ENCODE measurements at regions not wholly inside any gene's neighbourhood (a gene's known extent, or its start where the extent isn't known, plus 50 kb on each side); places are given as distances from the start of the nearest gene placed in this dataset.

DNA sequence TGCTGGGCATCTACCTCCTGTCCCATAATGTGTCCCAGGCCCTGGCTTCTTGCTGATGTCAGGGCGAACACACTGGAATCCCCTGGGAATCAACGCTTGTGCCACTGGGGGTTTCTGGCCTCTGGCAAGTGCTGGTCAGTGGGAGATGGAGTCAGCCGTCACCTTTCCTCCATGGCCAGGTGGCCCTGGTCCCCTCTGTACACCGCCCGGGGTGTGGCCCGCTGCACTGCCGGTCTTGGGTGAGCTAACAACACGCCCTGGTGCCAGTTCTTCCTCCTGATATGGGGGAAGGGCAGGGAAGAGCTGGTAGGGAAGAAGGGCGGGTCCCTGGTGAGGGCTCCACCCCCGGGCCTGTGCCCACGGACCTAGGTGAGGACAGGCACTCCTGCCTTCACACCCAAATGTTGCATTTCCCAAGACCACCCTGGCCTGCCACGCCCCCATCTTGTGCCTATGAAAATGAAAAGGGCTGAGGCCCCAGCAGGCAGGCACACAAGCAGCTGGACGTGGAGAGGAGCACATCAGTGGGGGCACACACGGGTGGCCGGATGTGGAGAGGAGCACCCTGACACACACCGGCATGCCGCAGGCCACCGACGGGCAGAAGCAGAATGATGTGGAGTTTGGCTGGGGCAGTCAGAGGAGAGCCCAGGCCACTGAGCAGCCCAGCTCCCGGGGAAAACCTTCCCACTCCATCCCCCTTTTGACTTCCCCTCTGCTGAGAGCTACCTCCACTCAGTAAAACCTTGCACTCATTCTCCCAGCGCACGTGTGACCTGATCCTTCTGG is 140.5 kb downstream of the ASB1 start:
- TF ChIP-seq, protein P1, sequence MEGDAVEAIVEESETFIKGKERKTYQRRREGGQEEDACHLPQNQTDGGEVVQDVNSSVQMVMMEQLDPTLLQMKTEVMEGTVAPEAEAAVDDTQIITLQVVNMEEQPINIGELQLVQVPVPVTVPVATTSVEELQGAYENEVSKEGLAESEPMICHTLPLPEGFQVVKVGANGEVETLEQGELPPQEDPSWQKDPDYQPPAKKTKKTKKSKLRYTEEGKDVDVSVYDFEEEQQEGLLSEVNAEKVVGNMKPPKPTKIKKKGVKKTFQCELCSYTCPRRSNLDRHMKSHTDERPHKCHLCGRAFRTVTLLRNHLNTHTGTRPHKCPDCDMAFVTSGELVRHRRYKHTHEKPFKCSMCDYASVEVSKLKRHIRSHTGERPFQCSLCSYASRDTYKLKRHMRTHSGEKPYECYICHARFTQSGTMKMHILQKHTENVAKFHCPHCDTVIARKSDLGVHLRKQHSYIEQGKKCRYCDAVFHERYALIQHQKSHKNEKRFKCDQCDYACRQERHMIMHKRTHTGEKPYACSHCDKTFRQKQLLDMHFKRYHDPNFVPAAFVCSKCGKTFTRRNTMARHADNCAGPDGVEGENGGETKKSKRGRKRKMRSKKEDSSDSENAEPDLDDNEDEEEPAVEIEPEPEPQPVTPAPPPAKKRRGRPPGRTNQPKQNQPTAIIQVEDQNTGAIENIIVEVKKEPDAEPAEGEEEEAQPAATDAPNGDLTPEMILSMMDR (conservative IDR thresholded peaks at IDR 0.05; ENCODE audit: low read depth, low read length) = no peak
- DNase-seq (ENCODE audit: low read depth) = no peak
- H3K4me3 ChIP-seq (ENCODE audit: low read depth, low read length) = no peak overlapping the region

DNA sequence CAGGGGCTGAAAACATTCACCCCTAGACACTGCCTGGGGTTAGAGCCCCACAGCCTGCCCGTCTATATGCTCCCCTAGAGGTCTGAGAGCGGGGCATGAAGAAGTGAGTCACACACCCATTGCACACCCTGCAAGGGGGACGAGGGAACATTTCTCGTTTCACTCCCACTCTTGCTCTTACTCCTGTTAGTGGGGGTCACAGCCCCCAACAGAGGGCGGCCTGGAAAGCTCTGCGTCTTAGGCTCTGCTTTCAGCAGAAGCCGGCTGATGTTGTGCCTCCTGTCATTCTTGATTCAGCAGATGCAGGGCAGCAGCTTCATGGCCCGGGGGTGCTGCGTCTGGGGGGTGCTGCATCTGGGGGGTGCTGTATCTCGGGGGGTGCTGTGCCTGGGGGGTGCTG is 141.3 kb downstream of the ASB1 start:
- H3K4me3 ChIP-seq (ENCODE audit: low read depth, low read length) = no peak overlapping the region
- no peak for DNase-seq (ENCODE audit: low read depth)
- TF ChIP-seq, protein P1 (conservative IDR thresholded peaks at IDR 0.05; ENCODE audit: low read depth, low read length) = no peak

DNA sequence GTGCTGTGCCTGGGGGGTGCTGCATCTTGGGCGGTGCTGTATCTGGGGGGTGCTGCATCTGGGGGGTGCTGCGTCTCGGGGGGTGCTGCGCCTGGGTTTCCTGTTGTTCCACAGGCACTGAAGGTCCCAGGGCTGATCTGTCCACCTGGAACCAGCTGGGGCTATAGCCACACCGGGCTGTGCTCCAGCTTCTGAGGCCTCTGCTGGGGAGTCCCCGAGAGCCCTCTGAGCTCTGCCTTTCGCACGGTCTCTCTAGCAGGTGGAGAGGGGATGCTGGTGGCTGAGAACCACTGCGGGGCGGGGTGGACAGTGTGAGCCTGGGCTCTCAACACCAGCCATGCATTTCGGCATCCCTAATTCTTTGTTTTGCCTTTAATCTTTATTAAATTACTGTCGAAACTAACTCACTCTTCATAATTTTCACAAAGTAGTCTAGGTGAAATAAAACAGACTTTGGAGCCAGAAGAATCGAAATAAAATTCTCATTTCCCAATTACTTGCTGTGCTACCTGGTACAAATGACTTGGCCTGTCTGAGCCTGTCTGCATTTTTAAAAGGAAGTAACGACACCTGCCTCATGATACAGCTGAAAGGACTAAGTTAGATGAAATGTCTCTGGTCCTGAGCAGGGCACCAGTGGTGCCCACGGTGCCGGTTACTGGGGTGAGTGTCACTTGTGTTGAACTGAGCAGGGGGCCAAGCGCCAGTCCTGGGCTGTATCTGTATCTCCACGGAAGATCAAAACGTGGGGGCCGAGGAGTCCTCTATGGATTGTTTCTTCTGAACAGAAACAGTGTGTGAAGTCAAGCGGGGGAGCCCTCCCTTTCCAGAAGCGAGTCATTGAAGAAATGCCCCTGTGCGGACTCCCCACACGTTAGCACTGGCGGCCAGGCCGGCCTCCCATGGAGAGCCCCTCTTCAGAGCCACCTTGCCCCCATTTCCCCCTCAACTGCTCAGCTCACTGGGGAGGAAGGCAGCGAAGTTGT is 142.0 kb downstream of the ASB1 start:
- no peak overlapping the region for H3K4me3 ChIP-seq (ENCODE audit: low read depth, low read length)
- no peak for DNase-seq (ENCODE audit: low read depth)
- TF ChIP-seq, protein P1 (conservative IDR thresholded peaks at IDR 0.05; ENCODE audit: low read depth, low read length) = no peak

DNA sequence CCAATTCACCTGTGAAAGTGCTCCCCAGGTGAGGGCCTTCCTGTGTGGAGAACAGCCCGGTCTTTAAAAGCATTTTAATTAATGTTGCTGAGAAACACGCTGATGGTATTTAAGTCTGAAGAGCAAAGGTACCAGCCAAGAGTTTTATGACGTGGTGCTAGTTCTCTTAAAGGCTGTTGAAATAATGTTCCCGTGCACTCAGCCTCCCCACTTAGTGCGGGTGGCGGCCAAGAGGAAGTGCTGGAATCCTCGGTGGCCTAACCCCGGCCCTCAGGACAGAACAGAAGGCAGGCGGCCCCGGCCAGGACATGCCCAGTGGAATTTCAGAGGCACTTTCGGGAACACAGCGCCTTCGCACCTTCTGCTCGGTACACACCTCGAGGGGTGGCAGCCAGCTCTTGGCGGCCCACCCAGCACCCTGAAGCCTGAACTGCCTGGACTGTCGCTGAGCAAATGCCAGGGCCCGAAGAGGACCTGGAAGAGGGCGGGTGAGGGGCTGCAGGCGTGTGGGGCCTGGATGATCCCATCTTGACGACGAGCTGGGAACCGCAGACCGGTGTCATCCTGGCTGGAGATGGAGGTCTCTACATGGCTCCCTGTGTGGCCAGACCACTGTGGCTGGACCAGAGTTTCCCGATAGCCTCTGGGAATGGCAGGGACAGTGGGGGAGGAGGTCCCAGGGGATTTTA is 142.9 kb downstream of the ASB1 start:
- DNase-seq (ENCODE audit: low read depth) = no peak
- no peak overlapping the region for H3K4me3 ChIP-seq (ENCODE audit: low read depth, low read length)
- TF ChIP-seq, protein P1 (conservative IDR thresholded peaks at IDR 0.05; ENCODE audit: low read depth, low read length) = no peak

DNA sequence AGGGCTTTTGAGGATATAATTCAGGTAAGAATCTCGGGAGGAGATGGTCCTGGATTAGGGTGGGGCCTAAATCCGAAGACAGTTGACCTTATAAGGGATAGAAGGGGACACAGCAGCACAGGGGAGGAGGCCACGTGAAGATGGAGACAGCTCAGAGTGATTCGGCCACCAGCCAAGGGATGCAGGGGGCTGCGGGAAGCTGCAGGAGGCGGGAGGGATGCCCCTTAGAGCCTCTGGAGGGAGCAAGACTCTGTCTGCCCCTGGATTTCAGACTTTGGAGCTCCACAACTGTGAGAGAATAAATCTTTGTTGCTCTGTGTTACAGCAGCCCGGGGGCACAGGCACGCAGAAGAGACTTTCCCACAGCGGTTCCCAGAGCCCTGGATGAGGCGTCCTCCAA is 143.7 kb downstream of the ASB1 start:
- DNase-seq (ENCODE audit: low read depth) = no peak
- H3K4me3 ChIP-seq (ENCODE audit: low read depth, low read length) = no peak overlapping the region
- TF ChIP-seq, protein P1 (conservative IDR thresholded peaks at IDR 0.05; ENCODE audit: low read depth, low read length) = no peak

DNA sequence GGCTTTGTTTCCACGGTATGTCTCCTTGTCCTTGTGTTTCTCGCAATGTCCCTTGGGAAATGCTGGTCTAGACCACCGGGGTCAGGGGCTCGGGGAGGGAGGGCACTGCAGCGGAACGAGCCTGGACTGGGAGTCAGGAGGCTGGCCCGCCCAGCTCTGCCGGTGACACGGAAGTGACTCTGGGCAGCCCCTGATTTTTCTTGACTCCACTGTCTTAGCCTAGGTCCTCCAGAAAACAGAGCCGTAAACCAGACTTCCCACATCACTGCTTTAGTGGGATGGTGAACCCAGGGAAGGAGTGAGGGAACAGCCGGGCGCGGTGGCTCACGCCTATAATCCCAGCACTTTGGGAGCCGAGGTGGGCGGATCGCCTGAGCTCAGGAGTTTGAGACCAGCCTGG is 144.2 kb downstream of the ASB1 start:
- no peak for DNase-seq (ENCODE audit: low read depth)
- no peak overlapping the region for H3K4me3 ChIP-seq (ENCODE audit: low read depth, low read length)
- TF ChIP-seq, protein P1 (conservative IDR thresholded peaks at IDR 0.05; ENCODE audit: low read depth, low read length) = no peak
